ENCODE measurements at regions not wholly inside any gene's neighbourhood (a gene's known extent, or its start where the extent isn't known, plus 50 kb on each side); places are given as distances from the start of the nearest gene placed in this dataset.
A peak's percentile ranks its signal among the peaks of the same experiment; 100 is the strongest.

GRCh38 chr3:101940521-101941317 lies 91.4 kb downstream of the NFKBIZ start:
- ChIA-PET RAD21 (ENCODE audit: low non-redundant PET in 1 of 2, low total read pairs in 2 of 2, uncharacterized antibody in 2 of 2, unreplicated experiment in 2 of 2) (no interaction called here), POLR2A (no interaction called here), CTCF (no interaction called here)
- Histone ChIP-seq H3K36me3 (ENCODE audit: control insufficient read depth in 1 of 2, insufficient read depth in 2 of 2, low read length in 2 of 2) (no peaks in the 10 kb centered on the region), H3K27me3 (ENCODE audit: insufficient read depth, low read length) (no peaks in the 10 kb centered on the region), H3K9me2 (ENCODE audit: insufficient read depth) (no peaks in the 10 kb centered on the region), H3K9ac (ENCODE audit: low read length) (no peak overlapping the region), H3K9me3 (ENCODE audit: control insufficient read depth in 1 of 2, insufficient read depth in 1 of 2, low read depth in 1 of 2, low read length in 2 of 2) (no peaks in the 10 kb centered on the region), H3K27ac (ENCODE audit: low read depth, low read length) (no peak overlapping the region), H4K20me1 (ENCODE audit: insufficient read depth) (no peaks in the 10 kb centered on the region), H2AFZ (ENCODE audit: low read depth, low read length, poor library complexity, severe bottlenecking) (no peak overlapping the region), H3K79me2 (ENCODE audit: insufficient read depth, low read length) (no peaks in the 10 kb centered on the region), H3K4me1 (ENCODE audit: control insufficient read depth in 1 of 2, insufficient read depth in 2 of 2, low read length in 2 of 2) (peaks cover 0 to 12% of the 10 kb centered on the region in 2 experiments; a peak in 2 of 4 replicates), H3K4me3 (replicated peaks in 1 of 2; ENCODE audit: low read depth in 1 of 2, low read length in 2 of 2) (no peak overlapping the region), H3K4me2 (ENCODE audit: low read length) (0 out of 2 replicates have a peak overlapping the region, but pooled peaks have one; percentile 2)
- no peak for TF ChIP-seq EZH2phosphoT487 (IDR thresholded peaks at IDR 0.05; ENCODE audit: borderline replicate concordance)
- no peak for TF ChIP-seq EZH2 (IDR thresholded peaks at IDR 0.05)
- TF ChIP-seq, protein P1, sequence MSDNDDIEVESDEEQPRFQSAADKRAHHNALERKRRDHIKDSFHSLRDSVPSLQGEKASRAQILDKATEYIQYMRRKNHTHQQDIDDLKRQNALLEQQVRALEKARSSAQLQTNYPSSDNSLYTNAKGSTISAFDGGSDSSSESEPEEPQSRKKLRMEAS (IDR thresholded peaks at IDR 0.05), result no peak
- no peak for TF ChIP-seq ATF3 (IDR thresholded peaks at IDR 0.05)
- TF ChIP-seq ZNF274 (IDR thresholded peaks at IDR 0.05; ENCODE audit: low read depth, low read length), result no peak
- TF ChIP-seq FOSL1 (IDR thresholded peaks at IDR 0.05; ENCODE audit: low read depth), result 0 out of 2 replicates have a peak, but pooled peaks have one; percentile 9
- TF ChIP-seq YY1 (IDR thresholded peaks at IDR 0.05; ENCODE audit: extremely low read depth, insufficient replicate concordance, low read depth, low read length), result no peak
- no peak for TF ChIP-seq ZFX (IDR thresholded peaks at IDR 0.05)
- ATAC-seq, result no peak
- intact Hi-C loops (cut with micrococcal nuclease), result no loop called here
- no TSS peak for BruUV-seq (replicated peaks)
- no peak for DNase-seq (ENCODE audit: low read depth, low spot score)

Measured in HCT116 (cell line).